ENCODE measurements at regions not wholly inside any gene's neighbourhood (a gene's known extent, or its start where the extent isn't known, plus 50 kb on each side); places are given as distances from the start of the nearest gene placed in this dataset.

- Histone ChIP-seq H3K27me3 (ENCODE audit: low read length) (no peaks in the 10 kb centered on the region), H3K9me2 (replicated peaks; ENCODE audit: insufficient read depth, low read length) (no peaks in the 10 kb centered on the region), H3K4me3 (ENCODE audit: insufficient read depth, low read length, poor library complexity, severe bottlenecking) (no peak overlapping the region), H3K27ac (ENCODE audit: low read depth, low read length) (no peak overlapping the region), H2AFZ (ENCODE audit: low read depth, low read length, severe bottlenecking) (no peak overlapping the region), H4K20me1 (ENCODE audit: low read depth, low read length) (no peaks in the 10 kb centered on the region), H3K9ac (ENCODE audit: low read length) (no peak overlapping the region), H3K4me2 (ENCODE audit: low read depth, low read length, poor library complexity, severe bottlenecking) (no peak overlapping the region), H3K36me3 (ENCODE audit: low read length) (no peaks in the 10 kb centered on the region), H3K79me2 (ENCODE audit: insufficient read depth, low read length) (no peaks in the 10 kb centered on the region), H3K9me3 (ENCODE audit: insufficient read depth, low read length) (no peaks in the 10 kb centered on the region), H3F3A (ENCODE audit: insufficient read depth) (no peaks in the 10 kb centered on the region)
- TF ChIP-seq CTCF (IDR thresholded peaks at IDR 0.05; ENCODE audit: insufficient read depth, low read length, poor library complexity, severe bottlenecking) (no peak), EZH2phosphoT487 (conservative IDR thresholded peaks at IDR 0.05; ENCODE audit: low read length) (no peak)
These were observed 135.6 kb upstream of the SMARCA2 start for GRCh38 chr9:1879501-1879900.

DNA sequence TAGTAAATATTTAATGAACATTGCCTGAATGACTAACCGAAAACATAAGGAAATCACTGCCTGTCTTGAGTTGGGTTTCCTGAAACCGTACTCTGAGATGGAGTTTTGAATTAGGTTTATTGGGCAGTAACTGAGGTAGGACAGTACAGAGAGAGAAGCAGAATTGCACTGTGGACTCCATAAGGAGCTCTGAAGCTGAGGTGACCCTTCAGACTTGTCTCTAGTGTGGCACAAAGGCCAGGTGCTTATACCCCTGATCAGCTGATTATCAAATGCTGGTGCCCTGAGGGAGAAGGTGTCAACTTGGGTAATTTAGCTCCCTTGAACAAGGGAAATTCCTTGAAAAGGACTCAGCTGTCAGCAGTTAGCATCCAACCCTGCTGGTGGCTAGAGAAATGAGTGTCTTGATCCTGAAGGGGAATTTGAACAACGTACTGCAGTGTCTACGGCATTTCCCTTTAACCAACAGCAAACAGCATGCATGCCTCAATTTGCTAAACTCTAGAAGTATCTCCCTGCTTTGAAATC lies 135.0 kb upstream of the SMARCA2 start:
- TF ChIP-seq EZH2phosphoT487 (conservative IDR thresholded peaks at IDR 0.05; ENCODE audit: low read length) (no peak), CTCF (IDR thresholded peaks at IDR 0.05; ENCODE audit: insufficient read depth, low read length, poor library complexity, severe bottlenecking) (no peak)
- no peaks in the 10 kb centered on the region for H3K9me3 ChIP-seq (ENCODE audit: insufficient read depth, low read length)
- H3K9ac ChIP-seq (ENCODE audit: low read length) = no peak overlapping the region
- no peaks in the 10 kb centered on the region for H3K9me2 ChIP-seq (replicated peaks; ENCODE audit: insufficient read depth, low read length)
- no peaks in the 10 kb centered on the region for H3F3A ChIP-seq (ENCODE audit: insufficient read depth)
- H3K4me3 ChIP-seq (ENCODE audit: insufficient read depth, low read length, poor library complexity, severe bottlenecking) = no peak overlapping the region
- H3K27me3 ChIP-seq (ENCODE audit: low read length) = no peaks in the 10 kb centered on the region
- H3K36me3 ChIP-seq (ENCODE audit: low read length) = no peaks in the 10 kb centered on the region
- no peak overlapping the region for H2AFZ ChIP-seq (ENCODE audit: low read depth, low read length, severe bottlenecking)
- no peak overlapping the region for H3K4me2 ChIP-seq (ENCODE audit: low read depth, low read length, poor library complexity, severe bottlenecking)
- no peak overlapping the region for H3K27ac ChIP-seq (ENCODE audit: low read depth, low read length)
- H4K20me1 ChIP-seq (ENCODE audit: low read depth, low read length) = no peaks in the 10 kb centered on the region
- no peaks in the 10 kb centered on the region for H3K79me2 ChIP-seq (ENCODE audit: insufficient read depth, low read length)

DNA sequence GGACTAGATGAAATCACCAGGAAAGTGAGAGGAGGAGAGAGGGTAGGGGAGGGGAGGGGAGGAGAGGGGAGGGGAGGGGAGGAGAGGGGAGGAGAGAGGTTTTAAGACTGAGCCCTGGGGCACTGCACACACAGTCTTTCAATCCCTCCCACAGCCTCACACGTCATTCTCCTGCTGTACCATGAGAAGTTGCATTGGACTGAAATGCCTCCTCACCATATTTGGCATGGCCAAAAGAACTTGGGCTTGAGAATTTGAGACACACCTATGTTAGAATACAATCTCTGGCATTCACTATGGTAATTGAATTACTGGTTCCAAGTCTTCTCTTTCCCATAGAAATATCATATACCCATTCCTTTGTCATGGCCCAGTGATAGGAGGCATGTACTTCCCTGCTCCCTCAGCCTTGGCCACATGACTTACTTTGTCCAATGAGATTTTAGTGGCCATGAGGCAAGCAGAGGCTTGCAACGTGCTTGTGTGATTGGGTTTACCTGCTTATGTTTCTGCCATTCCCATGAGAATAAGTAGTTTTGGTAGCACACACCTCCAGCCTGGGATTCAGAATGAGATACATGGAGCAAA lies 133.3 kb upstream of the SMARCA2 start:
- Histone ChIP-seq H3K4me3 (ENCODE audit: insufficient read depth, low read length, poor library complexity, severe bottlenecking) (no peak overlapping the region), H3K27me3 (ENCODE audit: low read length) (no peaks in the 10 kb centered on the region), H4K20me1 (ENCODE audit: low read depth, low read length) (no peaks in the 10 kb centered on the region), H3K4me2 (ENCODE audit: low read depth, low read length, poor library complexity, severe bottlenecking) (no peak overlapping the region), H3K9me3 (ENCODE audit: insufficient read depth, low read length) (no peaks in the 10 kb centered on the region), H3K9ac (ENCODE audit: low read length) (no peak overlapping the region), H3K27ac (ENCODE audit: low read depth, low read length) (no peak overlapping the region), H2AFZ (ENCODE audit: low read depth, low read length, severe bottlenecking) (no peak overlapping the region), H3K79me2 (ENCODE audit: insufficient read depth, low read length) (no peaks in the 10 kb centered on the region), H3K9me2 (replicated peaks; ENCODE audit: insufficient read depth, low read length) (no peaks in the 10 kb centered on the region), H3F3A (ENCODE audit: insufficient read depth) (no peaks in the 10 kb centered on the region), H3K36me3 (ENCODE audit: low read length) (no peaks in the 10 kb centered on the region)
- TF ChIP-seq CTCF (IDR thresholded peaks at IDR 0.05; ENCODE audit: insufficient read depth, low read length, poor library complexity, severe bottlenecking) = no peak
- no peak for TF ChIP-seq EZH2phosphoT487 (conservative IDR thresholded peaks at IDR 0.05; ENCODE audit: low read length)
